22Rv1 (cell line): ENCODE measurements at regions not wholly inside any gene's neighbourhood (a gene's known extent, or its start where the extent isn't known, plus 50 kb on each side); places are given as distances from the start of the nearest gene placed in this dataset.

Source experiments
- ZFX ChIP-seq: fragments of 450-650 bp; IDR thresholded peaks from 2 replicates; pipeline ENCODE4 v1.6.1; 2017; ENCODE audit warnings: antibody characterized with exemption, borderline replicate concordance
- TF ChIP-seq, protein P1 (sequence below): fragments of 450-650 bp; IDR thresholded peaks from 2 replicates; pipeline ENCODE4 v1.5.1; 2017; ENCODE audit warnings: mild to moderate bottlenecking

- TF ChIP-seq, protein P1, sequence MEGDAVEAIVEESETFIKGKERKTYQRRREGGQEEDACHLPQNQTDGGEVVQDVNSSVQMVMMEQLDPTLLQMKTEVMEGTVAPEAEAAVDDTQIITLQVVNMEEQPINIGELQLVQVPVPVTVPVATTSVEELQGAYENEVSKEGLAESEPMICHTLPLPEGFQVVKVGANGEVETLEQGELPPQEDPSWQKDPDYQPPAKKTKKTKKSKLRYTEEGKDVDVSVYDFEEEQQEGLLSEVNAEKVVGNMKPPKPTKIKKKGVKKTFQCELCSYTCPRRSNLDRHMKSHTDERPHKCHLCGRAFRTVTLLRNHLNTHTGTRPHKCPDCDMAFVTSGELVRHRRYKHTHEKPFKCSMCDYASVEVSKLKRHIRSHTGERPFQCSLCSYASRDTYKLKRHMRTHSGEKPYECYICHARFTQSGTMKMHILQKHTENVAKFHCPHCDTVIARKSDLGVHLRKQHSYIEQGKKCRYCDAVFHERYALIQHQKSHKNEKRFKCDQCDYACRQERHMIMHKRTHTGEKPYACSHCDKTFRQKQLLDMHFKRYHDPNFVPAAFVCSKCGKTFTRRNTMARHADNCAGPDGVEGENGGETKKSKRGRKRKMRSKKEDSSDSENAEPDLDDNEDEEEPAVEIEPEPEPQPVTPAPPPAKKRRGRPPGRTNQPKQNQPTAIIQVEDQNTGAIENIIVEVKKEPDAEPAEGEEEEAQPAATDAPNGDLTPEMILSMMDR: no peak
- TF ChIP-seq ZFX: no peak
These were observed 76.8 kb downstream of the AIPL1 start for GRCh38 chr17:6358131-6358530.
